HG03103 (cell line): ENCODE measurements at regions not wholly inside any gene's neighbourhood (a gene's known extent, or its start where the extent isn't known, plus 50 kb on each side); places are given as distances from the start of the nearest gene placed in this dataset.
"Not testable (repeated sequence)": the region's sequence is repeated elsewhere in the genome, so short reads cannot be mapped to it uniquely, and the experiment has no call there.

Experiments used
- ATAC-seq: cut with Tn5 transposase; IDR thresholded peaks from one replicate; pipeline ENCODE4 v1.9.1; 2021; ENCODE audit warnings: low read depth; ENCODE audit not compliant: unreplicated experiment

DNA sequence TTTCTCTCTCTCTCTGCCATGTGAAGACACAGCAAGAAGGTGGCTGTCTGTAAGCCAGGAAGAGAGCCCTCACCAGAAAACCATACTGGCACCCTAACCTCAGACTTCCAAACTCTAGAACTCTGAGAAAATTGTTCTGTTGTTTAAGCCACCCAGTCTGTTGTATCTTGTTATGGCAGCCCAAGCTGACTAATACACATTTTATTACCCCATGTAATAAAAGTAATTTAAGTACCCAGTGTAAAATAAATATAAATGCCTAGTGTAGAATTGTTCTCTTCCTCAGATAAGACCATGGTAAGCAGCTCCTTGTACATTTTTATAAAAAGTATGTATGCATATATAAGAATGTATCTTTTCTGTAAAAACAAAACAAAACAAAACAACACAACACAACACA lies 119.7 kb downstream of the DTL start:
- ATAC-seq: no peak

DNA sequence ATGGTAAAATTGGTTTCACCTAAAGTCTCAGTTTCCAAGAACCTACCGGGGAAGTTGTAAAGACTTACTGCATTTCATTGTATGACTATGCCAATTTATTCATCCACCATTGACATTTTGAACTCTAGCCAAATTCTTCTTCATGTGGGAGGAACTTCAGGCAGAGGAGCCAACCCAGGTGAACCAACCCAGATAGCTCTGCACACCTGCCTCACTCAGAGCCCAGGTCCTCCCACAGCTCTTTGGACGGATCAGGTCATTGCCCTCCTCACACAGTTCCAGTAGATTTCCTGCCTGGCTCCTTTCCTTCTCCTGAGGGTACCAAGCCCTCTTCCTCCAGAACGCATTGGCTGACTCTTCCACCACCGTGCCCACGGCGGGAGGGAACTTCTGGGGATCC lies 121.7 kb downstream of the DTL start:
- ATAC-seq: no peak

DNA sequence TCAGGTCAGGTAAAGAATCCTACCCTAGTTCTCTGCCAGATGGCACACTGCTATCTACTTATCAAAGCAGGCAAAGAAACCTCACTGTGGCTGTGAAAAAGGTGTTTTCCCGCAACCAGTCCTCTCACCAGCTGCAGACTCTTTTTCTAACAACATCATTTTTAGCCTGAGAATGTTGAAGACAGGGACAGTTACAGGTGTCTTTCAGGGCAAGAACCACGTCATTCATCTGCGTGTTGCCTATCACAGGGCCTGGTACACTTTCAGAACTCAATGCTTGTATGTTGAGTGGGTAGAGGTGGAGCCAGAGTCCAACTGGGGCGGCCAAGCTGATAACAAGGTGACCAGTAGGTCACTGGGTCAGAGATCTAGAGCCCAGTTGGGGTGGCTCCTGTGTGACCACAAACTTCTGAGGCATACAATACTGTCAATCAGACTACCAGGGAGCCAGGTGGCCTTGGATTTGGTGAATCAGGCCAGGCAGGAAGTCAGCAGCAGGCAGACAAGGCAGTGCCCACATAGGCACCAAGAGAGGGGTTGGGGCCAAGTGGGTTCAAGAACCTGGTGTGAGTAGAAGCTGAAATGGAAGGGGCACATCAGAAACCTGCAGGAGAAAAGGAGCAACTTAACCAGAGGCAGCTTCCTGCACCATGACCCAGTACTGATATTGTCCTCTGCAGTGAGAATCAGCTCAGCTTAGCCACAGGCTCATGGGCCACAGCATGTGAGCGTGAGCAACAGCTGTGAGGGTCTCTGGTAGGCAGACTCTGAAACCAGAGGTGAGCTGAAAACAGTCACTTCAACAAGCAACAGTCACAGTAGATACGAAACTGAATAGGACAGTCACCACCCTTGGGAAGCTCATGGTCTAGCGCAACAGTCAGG lies 123.6 kb downstream of the DTL start:
- ATAC-seq: no peak

DNA sequence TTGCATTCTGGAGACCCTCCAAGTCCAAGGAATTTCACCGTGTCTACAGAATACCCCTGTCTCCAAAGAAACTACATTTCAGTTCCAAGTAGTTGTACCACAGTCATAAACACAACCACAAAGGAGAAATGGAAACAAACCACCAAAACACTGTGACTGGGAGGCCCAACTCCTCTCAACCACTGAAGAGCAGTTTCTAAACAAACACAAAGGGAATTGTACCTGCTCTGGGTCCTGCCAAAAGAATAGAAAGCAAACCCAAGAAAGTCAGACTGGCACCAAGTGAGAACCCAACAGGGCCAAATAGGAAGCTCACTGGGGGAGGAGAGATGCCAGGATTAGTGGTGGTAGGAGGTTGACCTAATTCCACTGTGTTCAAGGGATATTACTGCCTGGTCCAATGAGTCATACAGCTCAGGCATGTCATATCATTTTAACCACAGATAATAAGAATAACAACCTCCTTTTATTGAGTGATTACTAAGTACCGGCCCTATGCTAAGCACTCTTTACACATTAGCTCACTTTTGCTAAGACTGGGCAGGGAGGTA lies 123.9 kb upstream of the PPP2R5A start:
- no peak for ATAC-seq

DNA sequence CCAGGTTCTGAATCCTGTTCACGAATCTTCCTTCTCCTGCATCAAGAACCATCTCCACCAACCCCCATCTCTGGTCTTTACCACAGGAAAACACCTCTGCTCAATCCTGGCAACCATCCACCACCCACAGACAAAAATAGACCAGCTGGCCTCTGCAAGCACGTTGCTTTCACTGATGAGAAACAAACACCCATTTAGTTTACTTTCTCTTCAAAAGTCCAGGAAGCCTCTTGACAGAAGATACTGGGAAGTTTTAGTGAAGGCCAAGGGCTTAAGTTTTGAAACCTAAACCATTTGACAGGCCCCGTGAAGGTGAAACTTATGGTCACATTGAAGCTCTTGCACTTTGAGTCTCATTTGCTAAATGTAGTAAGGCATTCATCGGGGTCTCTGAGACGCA lies 122.6 kb upstream of the PPP2R5A start:
- peak; percentile 43 for ATAC-seq

DNA sequence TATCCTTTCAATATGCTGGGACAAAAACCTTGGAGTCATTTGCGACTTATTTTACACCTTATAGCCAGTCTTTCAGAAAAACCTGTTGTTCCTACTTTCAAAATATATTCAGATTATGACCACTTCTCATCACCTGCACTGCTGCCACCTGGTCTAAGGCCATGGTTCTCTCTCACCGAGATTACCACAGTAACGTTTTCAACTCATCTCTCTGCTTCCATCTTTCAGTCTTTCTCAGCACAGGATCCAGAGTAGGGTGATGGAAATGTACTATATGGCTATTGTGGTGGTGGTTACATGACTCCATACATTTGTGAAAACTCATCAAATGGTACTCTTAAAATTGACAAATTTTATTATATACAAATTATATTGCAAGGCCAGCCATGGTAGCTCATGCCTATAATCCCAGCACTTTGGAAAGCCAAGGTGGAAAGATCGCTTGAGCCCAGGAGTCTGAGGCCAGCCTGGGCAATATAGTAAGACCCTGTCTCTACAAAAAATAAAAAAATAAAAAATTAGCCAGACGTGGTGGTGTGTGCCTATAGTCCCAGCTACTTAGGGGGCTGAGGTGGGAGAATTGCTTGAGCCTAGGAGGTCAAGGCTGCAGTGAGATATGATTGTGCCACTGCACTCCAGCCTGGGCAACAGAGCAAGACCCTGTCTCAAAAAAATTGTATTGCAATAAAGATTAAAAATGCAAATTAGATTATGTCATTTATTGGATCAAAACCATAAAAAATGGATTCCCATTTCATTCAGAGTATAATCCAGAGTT lies 120.9 kb upstream of the PPP2R5A start:
- ATAC-seq: no peak

DNA sequence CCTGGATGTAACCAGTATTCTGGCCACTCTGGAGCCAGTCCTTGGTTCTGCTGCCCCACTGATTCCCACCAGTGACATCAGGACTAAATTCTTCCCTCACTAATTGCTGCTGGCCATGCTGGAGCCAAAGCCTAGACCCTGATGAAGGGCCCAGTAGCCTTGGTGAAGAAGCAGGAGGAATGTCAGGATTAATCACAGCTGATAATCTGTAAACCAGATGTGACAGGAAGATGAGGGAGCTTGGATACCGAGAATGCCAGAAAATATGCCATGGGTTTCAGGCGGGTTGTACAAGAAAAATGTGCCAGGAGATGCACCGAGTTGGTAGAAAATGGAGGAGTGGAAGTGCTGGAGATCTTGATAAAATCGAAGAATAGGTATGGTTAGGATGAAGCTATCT lies 119.0 kb upstream of the PPP2R5A start:
- ATAC-seq: no peak

DNA sequence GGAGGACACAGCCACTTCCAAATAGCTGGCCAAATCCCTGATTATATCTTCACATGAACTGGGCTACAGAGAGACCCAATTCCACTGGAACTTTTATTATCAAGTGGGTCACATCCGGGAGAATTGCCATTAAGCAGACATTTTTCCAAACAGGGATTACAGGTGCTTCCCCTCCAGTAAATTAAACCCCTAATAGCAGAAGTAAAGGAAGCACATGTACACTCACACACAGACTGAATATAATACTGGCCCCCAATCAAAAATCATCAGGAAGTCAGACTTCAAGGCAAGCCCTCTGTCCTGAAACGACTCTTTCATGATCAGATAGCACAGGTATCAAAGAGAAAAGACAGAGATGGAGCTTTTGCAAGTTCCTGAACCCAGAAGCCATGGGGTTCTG lies 118.6 kb upstream of the PPP2R5A start:
- ATAC-seq: no peak

DNA sequence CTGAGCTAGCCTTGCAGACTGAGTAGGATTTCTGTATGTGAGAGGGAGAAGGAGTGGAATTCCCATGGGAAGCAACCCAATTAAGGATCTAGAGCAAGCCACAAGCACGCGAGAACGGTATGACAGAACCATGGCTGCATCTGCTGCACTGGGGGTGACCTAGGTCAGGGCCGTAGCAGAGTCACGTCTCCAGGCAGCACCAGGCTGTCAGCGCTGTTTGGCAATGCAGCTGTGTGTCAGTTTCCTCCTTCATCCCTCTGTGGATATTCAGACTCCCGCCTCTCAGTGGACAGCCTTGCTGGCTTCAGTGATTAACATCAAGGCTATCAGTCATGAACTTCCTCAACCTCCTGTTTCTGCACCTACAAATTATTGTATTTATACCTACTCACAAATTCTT lies 118.1 kb upstream of the PPP2R5A start:
- ATAC-seq: no peak

DNA sequence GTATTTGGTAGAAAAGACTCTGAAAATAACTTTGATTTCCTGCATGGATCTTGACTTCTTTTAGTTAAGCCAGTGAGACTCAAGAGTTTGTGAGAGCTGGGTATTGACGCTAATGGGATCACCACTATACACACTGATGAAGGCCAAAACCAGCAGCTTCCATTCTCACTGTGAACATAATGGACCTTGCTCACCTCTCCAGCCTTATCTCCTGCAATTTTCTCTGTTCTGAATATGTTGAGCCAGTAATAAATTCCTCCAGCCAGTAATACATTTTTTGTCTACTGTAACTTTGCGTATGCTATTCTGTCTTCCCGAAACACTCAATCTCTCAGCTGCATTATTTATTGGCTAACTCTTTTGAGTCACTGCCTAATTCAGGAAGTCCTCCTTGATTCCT lies 111.6 kb upstream of the PPP2R5A start:
- no peak for ATAC-seq

DNA sequence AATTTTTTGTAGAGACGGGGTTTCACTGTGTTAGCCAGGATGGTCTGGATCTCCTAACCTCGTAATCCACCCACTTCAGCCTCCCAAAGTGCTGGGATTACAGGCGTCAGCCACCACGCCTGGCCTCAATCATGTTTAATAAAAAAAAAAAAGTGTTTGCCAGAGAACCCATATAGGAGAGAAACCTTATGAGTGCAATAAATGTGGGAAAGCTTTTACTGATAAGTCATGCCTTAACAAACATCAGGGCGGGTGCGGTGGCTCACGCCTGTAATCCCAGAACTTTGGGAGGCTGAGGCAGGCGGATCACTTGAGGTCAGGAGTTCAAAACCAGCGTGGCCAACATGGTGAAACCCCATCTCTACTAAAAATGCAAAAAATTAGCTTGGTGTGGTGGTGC lies 110.9 kb upstream of the PPP2R5A start:
- not testable (repeated sequence) for ATAC-seq

DNA sequence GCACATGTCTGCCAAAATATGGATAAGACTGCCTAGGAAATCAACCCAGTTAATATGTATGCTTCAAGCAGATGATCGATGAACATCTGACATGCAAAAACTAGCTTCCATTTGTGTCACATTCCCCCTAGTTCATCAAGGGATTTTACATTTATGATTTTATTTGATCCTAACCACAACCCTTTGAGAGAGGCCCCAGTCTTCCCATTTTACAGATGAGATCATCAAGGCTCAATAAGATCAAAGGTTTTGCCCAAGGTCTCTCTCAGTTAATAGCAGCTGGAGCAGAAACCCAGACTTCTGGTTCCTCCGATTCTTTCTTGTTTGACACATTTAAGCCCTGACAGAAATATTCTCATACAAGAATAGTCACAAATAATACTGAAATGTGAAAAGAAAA lies 107.7 kb upstream of the PPP2R5A start:
- ATAC-seq: no peak

DNA sequence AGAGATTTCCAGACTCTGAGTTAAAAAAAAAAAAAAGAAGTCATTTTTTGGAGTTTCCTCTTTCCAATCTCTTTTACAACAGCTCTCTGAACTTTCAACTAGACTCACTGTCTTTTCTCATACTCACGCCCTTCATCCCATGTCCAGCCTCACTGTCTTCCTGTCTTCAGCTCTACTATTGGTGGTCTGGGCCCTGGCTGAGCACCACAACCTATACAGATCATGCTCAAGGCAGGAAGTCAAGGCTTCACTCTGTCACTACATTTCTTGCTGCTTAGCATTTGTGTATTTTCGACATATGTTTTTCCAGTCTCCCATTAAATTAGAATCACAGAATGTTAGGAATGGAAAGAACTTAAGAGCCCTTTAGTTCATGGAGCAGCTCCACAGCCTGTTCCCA lies 106.4 kb upstream of the PPP2R5A start:
- ATAC-seq: no peak

DNA sequence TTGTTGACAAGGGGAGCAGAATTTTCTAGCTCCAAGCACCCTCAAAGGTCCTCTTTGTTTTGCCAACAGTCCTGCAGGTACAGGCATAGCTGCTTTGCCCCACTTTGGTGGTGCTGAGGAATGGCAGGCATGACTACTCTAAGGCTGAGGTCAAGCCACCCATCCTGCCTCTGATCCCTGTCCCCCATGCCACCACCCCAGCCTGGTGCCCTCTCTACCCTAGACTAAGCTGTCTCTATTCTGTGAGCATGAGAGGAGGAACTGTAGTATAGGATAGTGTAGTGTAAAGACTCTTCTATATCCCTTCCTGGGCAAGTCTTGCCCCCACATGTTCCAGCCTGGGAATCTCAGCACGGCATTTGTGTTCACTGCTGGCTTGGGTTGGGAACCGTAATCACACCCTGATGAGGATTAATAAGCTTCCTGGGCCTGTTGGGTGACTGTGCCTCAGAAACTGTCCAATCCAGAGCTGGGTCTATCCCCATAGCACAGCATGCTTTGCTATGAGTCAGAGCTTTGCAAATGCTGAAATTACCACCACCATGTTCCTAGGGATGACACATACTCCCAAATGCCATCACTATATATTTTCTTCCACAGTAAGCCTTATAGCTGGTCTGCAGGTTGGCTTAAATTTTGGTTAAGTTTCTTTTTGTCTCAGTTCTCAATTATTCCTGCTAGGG lies 105.7 kb upstream of the PPP2R5A start:
- ATAC-seq: no peak

DNA sequence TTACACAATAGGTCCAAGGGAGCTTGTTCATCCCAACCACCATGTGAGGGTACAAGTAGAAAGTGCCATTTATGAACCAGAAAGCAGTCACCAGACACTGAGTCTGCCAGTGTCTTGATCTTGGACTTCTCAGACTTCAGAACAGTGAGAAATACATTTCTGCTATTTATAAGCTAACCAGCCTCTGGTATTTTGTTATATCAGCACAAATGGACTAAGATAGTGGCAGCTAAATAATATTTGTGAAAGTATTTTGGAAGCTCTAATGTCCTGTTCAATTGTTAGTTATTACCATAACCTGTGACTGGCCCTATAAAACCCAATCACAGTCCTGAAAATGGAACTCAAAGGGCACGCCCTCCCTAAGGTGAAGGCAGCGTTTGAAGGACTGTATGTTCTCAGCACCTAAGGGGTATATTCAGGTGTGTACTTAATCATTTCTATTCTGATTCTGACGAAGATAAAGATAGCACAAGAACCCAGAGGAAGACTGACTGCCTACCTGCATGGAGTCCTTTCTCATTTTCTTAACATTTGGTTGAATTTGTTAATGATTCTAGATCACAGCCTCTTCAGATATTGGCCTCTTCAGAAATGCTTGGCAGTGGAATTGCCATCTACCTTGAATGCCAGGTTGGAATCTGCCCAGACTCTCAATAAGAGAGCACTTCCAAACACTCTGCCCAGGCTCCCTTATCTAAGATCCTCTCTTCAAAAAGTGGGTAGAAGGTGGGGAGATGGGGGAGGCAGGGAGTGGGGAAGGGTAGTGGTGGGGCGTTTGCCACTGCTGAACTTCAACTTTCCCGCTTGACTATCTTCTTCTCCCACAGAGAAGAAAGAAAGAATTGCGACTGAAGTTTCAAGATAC lies 104.0 kb upstream of the PPP2R5A start:
- no peak for ATAC-seq

DNA sequence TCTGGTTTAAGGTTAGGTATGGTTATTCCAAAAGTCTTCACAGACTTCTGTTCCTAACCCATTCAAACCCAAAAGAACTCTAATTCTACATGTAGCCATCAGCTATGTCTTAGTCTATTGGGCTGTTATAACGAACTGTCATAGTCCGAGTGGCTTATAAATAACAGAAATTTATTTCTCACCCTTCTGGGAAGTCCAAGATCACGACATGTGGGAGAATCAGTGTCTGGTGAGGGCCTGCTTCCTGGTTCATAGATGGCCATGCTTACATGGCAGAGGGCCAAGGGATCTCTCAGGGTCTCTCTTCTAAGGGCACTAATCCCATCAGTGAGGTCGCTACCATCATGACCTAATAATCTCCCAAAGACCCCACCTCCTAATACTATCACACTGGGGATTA lies 103.0 kb upstream of the PPP2R5A start:
- ATAC-seq: no peak

DNA sequence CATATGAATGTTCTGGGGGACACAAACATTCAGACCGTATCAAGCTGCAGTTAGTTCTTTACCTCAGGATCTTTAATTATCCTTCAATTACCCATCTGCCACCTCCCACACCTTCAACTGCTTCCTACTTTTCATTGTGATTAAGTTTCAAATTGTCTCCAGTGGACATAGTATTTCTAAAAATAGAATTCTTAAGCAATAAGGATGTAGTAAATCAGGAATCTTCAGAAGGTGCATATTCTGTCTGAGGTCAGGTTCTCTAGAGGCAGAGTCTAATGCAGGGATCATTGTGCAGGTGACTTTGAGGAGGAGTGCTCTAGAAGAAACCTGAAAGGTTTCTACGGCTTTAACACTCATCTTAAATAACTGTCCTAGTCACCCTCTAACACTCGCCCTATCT lies 102.6 kb upstream of the PPP2R5A start:
- ATAC-seq: no peak

DNA sequence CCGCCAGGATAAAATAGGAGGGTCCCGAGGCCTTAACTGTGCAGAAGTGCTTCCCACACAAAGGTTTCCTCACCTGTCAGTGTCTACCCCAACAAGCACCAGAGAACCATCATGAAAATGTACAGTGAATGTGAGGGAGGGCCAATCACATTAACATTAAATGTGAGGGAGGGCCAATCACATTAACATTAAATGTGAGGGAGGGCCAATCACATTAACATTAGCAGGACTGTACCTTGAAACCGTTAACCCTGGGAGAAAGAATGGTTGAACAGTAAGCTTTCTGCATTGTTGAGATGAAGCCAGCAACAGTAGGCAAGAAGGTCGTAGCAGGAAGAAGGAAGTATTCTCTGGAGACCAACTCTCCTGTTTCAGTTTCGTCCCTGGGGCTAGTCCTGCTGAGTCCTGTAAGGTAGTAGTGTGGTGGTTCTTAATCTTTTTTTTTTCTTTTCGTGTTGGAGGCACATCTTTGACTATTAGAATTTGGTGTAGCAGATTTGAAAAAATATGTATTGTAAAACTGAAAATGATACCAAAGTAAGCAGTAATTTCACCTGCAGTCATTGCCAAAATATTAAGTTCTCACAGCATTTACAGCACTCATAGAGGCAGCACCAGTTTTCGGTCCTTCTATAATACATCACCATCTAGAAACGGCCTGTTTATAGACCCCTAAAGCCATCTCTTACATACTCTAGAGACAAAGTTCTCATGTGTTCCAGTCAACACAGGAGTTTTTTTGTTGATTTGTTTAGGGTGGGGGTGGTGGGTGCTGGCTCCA lies 98.6 kb upstream of the PPP2R5A start:
- ATAC-seq: peak; percentile 98

DNA sequence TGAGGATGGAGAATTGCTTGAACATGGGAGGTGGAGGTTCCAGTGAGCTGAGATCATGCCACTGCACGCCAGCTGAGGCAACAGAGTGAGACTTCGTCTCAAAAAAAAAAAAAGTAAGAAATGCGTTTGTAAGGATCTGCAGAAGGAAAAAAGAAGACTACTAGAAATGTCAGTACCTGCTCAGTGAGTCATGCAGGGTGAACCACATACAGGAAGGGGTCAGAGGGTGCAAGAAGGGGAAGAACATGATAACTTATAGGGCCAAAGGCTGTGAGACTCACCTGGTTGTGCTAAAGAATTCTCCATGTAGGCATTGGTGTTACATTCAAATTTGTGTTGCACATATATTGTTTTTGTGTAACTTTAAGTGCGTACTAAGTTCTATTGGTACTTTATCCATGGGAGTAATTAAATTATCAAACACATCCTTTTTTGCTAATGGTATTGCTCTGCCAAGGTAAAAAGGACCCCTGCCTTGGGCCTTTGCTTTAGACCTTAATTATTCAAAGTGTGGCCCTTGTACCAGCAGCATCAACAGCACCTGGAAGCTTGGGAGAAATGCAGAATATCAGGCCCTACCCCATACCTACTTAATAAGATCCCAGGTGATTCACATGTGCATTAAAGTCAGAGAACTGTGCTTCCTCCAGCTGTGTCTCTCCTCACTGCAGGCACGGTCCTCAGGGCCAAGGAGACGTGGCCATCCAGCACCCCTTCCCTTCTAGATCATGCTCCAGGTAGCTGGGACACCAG lies 96.4 kb upstream of the PPP2R5A start:
- no peak for ATAC-seq
